Hepatocyte (in vitro differentiated cells): ENCODE measurements at regions not wholly inside any gene's neighbourhood (a gene's known extent, or its start where the extent isn't known, plus 50 kb on each side); places are given as distances from the start of the nearest gene placed in this dataset.

Experiments
- DNase-seq: peaks from one replicate; pipeline ENCODE4 v3.0.0-alpha.2; 2016; ENCODE audit warnings: low spot score
- H2AFZ ChIP-seq: fragments of 200-600 bp; sonication (generic); 2 replicates; pipeline ENCODE4 v1.6.0; 2016; ENCODE audit warnings: antibody characterized with exemption, mild to moderate bottlenecking
- H3K27ac ChIP-seq: fragments of 200-600 bp; sonication (generic); 2 replicates; pipeline ENCODE4 v1.5.1; 2016; ENCODE audit warnings: mild to moderate bottlenecking
- H3K27me3 ChIP-seq: fragments of 200-600 bp; sonication (generic); 2 replicates; pipeline ENCODE4 v1.6.1; 2016
- H3K36me3 ChIP-seq: fragments of 200-600 bp; sonication (generic); replicated peaks from 2 replicates; pipeline ENCODE4 v1.5.1; 2016; ENCODE audit warnings: low read depth; ENCODE audit not compliant: insufficient read depth
- H3K4me1 ChIP-seq: fragments of 200-600 bp; sonication (generic); 2 replicates; pipeline ENCODE4 v1.5.1; 2016; ENCODE audit warnings: mild to moderate bottlenecking, moderate library complexity; ENCODE audit not compliant: insufficient read depth
- H3K4me2 ChIP-seq: fragments of 200-600 bp; sonication (generic); 2 replicates; pipeline ENCODE4 v1.6.0; 2016
- H3K4me3 ChIP-seq: fragments of 200-600 bp; sonication (generic); 2 replicates; pipeline ENCODE4 v1.5.1; 2016; ENCODE audit warnings: mild to moderate bottlenecking
- H3K79me2 ChIP-seq: fragments of 200-600 bp; sonication (generic); 2 replicates; pipeline ENCODE4 v1.6.0; 2017; ENCODE audit warnings: mild to moderate bottlenecking
- H3K9me2 ChIP-seq: fragments of 200-600 bp; sonication (generic); replicated peaks from 2 replicates; pipeline ENCODE4 v1.6.0; 2017; ENCODE audit warnings: mild to moderate bottlenecking; ENCODE audit not compliant: insufficient read depth
- H3K9me3 ChIP-seq: fragments of 200-600 bp; sonication (generic); 2 replicates; pipeline ENCODE4 v1.5.1; 2016; ENCODE audit warnings: low read depth, mild to moderate bottlenecking
- H4K20me1 ChIP-seq: fragments of 200-600 bp; sonication (generic); 2 replicates; pipeline ENCODE4 v1.6.0; 2016; ENCODE audit warnings: mild to moderate bottlenecking; ENCODE audit not compliant: insufficient read depth, poor library complexity, severe bottlenecking
- EZH2 ChIP-seq: fragments of 200-600 bp; sonication (generic); IDR thresholded peaks from 2 replicates; pipeline ENCODE4 v1.6.1; 2016; ENCODE audit warnings: antibody characterized with exemption, mild to moderate bottlenecking, borderline replicate concordance
- EZH2phosphoT487 ChIP-seq: fragments of 200-600 bp; sonication (generic); IDR thresholded peaks from one replicate; pipeline ENCODE4 v1.6.1; 2018; ENCODE audit warnings: antibody characterized with exemption, mild to moderate bottlenecking, low read depth, moderate library complexity; ENCODE audit not compliant: unreplicated experiment, severe bottlenecking
- WGBS: methylation state at CpG from one replicate; pipeline ENCODE4 v1.1.6; 2016; ENCODE audit warnings: low lambda C conversion rate; ENCODE audit errors: missing lambda C conversion rate; 5-methylcytosine and 5-hydroxymethylcytosine counted together
- TF ChIP-seq, protein P1 (sequence below): fragments of 200-600 bp; sonication (generic); IDR thresholded peaks from 2 replicates; pipeline ENCODE4 v1.5.1; 2016; ENCODE audit warnings: antibody characterized with exemption, mild to moderate bottlenecking; ENCODE audit not compliant: poor library complexity

DNA sequence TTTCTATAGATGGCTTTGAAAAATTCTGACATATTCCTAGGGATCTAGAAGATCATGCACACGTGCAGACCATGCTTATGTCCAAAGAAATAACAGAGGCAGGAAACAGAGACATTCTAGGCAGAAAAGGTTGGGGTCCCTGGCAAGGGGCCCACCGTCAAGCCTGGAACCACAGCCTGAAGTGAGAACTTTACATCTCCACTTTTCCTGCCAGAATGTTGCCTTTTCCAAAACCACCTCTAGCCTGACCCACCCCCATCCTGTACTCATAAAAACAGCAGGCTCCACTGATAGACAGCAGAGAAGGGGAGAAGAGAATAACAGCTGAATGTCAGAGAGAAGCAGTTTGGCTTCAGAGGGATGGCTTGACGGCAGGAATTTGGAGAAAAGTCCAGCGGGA, 257.3 kb upstream of the NT5E start:
- no peaks in the 10 kb centered on the region for H3K9me2 ChIP-seq
- H3K27ac ChIP-seq: no peak overlapping the region
- no peaks in the 10 kb centered on the region for H3K4me1 ChIP-seq
- H3K27me3 ChIP-seq: no peaks in the 10 kb centered on the region
- 86% methylated on average over 4 of the region's 4 CpGs for WGBS
- TF ChIP-seq, protein P1, sequence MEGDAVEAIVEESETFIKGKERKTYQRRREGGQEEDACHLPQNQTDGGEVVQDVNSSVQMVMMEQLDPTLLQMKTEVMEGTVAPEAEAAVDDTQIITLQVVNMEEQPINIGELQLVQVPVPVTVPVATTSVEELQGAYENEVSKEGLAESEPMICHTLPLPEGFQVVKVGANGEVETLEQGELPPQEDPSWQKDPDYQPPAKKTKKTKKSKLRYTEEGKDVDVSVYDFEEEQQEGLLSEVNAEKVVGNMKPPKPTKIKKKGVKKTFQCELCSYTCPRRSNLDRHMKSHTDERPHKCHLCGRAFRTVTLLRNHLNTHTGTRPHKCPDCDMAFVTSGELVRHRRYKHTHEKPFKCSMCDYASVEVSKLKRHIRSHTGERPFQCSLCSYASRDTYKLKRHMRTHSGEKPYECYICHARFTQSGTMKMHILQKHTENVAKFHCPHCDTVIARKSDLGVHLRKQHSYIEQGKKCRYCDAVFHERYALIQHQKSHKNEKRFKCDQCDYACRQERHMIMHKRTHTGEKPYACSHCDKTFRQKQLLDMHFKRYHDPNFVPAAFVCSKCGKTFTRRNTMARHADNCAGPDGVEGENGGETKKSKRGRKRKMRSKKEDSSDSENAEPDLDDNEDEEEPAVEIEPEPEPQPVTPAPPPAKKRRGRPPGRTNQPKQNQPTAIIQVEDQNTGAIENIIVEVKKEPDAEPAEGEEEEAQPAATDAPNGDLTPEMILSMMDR: no peak
- no peak for TF ChIP-seq EZH2
- TF ChIP-seq EZH2phosphoT487: no peak
- H3K79me2 ChIP-seq: no peaks in the 10 kb centered on the region
- no peaks in the 10 kb centered on the region for H4K20me1 ChIP-seq
- DNase-seq: no peak
- H3K4me3 ChIP-seq: no peak overlapping the region
- H3K4me2 ChIP-seq: no peak overlapping the region
- no peaks in the 10 kb centered on the region for H3K9me3 ChIP-seq
- H3K36me3 ChIP-seq: no peaks in the 10 kb centered on the region
- no peak overlapping the region for H2AFZ ChIP-seq

DNA sequence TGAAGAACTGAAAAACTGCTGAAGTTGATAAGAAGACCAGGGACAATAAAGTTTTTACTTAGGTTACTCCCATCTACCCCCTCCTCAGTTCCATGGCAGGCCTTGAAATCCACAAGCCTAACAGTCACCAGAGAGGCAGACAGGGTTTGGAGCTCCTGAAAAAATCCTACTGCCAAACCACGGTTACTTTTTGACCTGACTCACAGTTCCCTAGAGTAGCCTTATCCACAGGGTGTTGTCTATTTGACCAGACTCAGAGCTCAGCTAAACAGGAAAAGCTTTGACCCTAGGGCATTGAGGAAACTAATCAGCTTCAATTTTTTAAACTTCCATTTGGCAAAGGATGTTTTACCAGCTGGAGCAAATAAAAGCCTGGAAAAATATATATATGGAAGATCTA, 257.7 kb upstream of the NT5E start:
- Histone ChIP-seq H3K36me3 (no peaks in the 10 kb centered on the region), H3K4me2 (no peak overlapping the region), H3K9me2 (no peaks in the 10 kb centered on the region), H3K27me3 (no peaks in the 10 kb centered on the region), H3K27ac (no peak overlapping the region), H2AFZ (no peak overlapping the region), H4K20me1 (no peaks in the 10 kb centered on the region), H3K79me2 (no peaks in the 10 kb centered on the region), H3K4me3 (no peak overlapping the region), H3K4me1 (no peaks in the 10 kb centered on the region), H3K9me3 (no peaks in the 10 kb centered on the region)
- no peak for DNase-seq
- TF ChIP-seq EZH2phosphoT487 (no peak), EZH2 (no peak)
- TF ChIP-seq, protein P1: no peak
- 81% methylated on average over 1 of the region's 1 CpG for WGBS

DNA sequence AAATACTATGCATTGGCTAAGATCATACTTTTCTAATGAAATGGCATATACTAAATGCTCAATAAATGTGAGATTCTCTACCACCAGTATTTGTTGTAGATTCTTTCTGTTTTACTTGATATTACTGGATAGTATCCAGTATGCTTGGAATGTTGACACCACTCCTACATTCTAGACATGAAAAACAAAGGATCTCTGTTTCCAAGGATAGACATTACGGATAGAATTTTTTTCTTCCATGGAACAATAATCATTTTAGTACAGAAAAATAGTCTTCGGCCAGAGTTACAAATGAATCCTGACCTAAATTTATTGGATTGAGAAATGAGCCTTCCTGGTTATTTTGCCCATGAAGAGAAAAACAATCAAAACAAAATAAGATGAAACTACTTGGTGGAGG, 258.2 kb upstream of the NT5E start:
- Histone ChIP-seq H3K9me2 (no peaks in the 10 kb centered on the region), H4K20me1 (no peaks in the 10 kb centered on the region), H3K36me3 (no peaks in the 10 kb centered on the region), H2AFZ (no peak overlapping the region), H3K79me2 (no peaks in the 10 kb centered on the region), H3K4me1 (no peaks in the 10 kb centered on the region), H3K4me3 (no peak overlapping the region), H3K27ac (no peak overlapping the region), H3K9me3 (no peaks in the 10 kb centered on the region), H3K27me3 (no peaks in the 10 kb centered on the region), H3K4me2 (no peak overlapping the region)
- TF ChIP-seq EZH2phosphoT487 (no peak), EZH2 (no peak)
- TF ChIP-seq, protein P1: no peak
- DNase-seq: no peak
- 83% methylated on average over 2 of the region's 2 CpGs for WGBS

DNA sequence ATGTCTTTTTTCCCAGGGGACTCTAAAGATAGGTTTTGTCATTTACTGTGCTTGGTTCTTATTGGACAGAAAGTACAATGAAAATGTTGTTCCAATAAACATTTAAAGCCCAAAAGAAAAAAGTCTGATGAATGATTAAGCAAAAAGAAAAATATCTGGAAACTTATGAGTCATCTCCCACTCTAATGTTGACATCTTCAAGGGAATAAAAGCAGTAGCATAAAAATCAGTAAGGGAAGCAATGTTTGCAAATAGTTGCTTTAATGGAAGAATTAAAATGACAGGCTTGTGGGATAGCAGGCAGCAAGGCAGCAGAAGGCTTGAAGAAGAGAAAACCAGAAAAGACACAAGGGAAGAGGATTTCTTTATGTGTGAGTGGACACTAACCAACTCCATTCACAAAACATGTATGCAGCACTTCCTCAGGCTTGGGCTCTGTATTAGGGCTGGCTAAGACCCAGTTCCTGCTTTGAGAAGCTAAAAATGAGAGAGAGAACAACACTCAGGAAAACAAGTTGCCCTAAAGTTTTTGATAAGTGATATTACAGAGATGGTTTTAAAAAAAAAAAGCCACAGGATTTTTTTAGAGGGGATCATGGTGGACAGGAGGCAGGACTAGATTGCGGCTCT, 263.2 kb upstream of the NT5E start:
- Histone ChIP-seq H3K27me3 (no peaks in the 10 kb centered on the region), H3K9me3 (no peaks in the 10 kb centered on the region), H3K4me2 (no peak overlapping the region), H3K79me2 (no peaks in the 10 kb centered on the region), H3K36me3 (no peaks in the 10 kb centered on the region), H4K20me1 (no peaks in the 10 kb centered on the region), H3K9me2 (no peaks in the 10 kb centered on the region), H3K27ac (no peak overlapping the region), H3K4me3 (no peak overlapping the region), H2AFZ (no peak overlapping the region), H3K4me1 (no peaks in the 10 kb centered on the region)
- 83% methylated on average over 1 of the region's 1 CpG for WGBS
- DNase-seq: no peak
- no peak for TF ChIP-seq EZH2
